ENCODE measurements at regions not wholly inside any gene's neighbourhood (a gene's known extent, or its start where the extent isn't known, plus 50 kb on each side); places are given as distances from the start of the nearest gene placed in this dataset.

GRCh38 chr1:182119631-182120030, 58.1 kb upstream of the ZNF648 start:
- TF ChIP-seq POLR2A (IDR thresholded peaks at IDR 0.05) (no peak), CTCF (IDR thresholded peaks at IDR 0.05) (no peak), EP300 (IDR thresholded peaks at IDR 0.05) (no peak)
